ENCODE measurements at regions not wholly inside any gene's neighbourhood (a gene's known extent, or its start where the extent isn't known, plus 50 kb on each side); places are given as distances from the start of the nearest gene placed in this dataset.
"Not testable (repeated sequence)": the region's sequence is repeated elsewhere in the genome, so short reads cannot be mapped to it uniquely, and the experiment has no call there.

GRCh38 chr4:126465341-126465740 is 1150.6 kb downstream of the FAT4 start:
- Mint-ChIP-seq H3K4me3 (no peak overlapping the region), H3K4me1 (no peaks in the 10 kb centered on the region), H3K9me3 (peaks cover 3 to 6% of the 10 kb centered on the region in 2 donors), H3K27ac (no peak overlapping the region), H3K27me3 (no peaks in the 10 kb centered on the region), H3K36me3 (no peaks in the 10 kb centered on the region)
- ATAC-seq (replicated peaks) (no peak), DNase-seq (no peak)

GRCh38 chr4:126466848-126467247 is 1152.1 kb downstream of the FAT4 start:
- no peak for ATAC-seq (replicated peaks)
- Mint-ChIP-seq H3K4me3 (no peak overlapping the region), H3K9me3 (peaks cover 2 to 6% of the 10 kb centered on the region in 2 donors), H3K27me3 (no peaks in the 10 kb centered on the region), H3K4me1 (no peaks in the 10 kb centered on the region), H3K27ac (no peak overlapping the region), H3K36me3 (no peaks in the 10 kb centered on the region)
- DNase-seq = no peak

DNA sequence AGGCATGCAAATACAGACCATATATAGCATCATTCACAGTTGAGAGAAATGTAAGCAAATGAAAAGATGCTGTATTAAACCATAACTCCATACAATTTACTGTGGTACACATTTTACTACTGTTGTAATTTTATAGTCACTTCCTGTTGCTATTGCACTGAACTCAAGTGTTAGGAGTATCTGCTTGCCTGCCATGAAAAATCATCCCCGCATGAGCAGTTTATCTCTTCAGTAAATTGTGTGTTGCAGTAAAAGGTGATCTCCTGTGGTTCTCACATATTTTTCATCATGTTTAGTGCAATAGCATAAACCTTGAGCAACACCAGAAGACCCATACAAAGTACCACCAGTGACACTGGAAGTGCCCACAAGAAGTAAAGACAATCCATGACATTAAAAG is 1153.4 kb downstream of the FAT4 start:
- H3K27me3 Mint-ChIP-seq = no peaks in the 10 kb centered on the region
- no peak for ATAC-seq (replicated peaks)
- H3K36me3 Mint-ChIP-seq = no peaks in the 10 kb centered on the region
- no peaks in the 10 kb centered on the region for H3K4me1 Mint-ChIP-seq
- H3K27ac Mint-ChIP-seq = no peak overlapping the region
- H3K4me3 Mint-ChIP-seq = no peak overlapping the region
- no peak for DNase-seq
- H3K9me3 Mint-ChIP-seq = peaks cover 2 to 6% of the 10 kb centered on the region in 2 donors

DNA sequence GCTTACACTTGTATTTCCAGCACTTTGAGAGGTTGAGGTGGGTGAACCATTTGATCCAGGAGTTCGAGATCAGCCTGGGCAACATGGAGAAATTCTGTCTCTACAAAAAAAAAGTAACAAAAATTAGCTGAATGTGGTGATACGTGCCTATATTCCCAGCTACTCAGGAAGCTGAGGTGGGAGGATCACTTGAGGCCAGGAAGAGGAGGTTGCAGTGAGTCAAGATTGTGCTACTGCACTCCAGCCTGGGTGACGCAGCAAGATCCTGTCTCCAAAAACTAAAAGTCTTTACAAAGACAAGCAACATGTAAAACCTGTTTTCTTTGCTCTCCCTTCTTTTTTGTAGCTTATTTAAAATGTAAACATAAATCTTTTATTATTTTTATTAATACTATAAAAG is 1156.1 kb downstream of the FAT4 start:
- Mint-ChIP-seq H3K9me3 (peaks cover 4 to 6% of the 10 kb centered on the region in 2 donors), H3K36me3 (no peaks in the 10 kb centered on the region), H3K27me3 (no peaks in the 10 kb centered on the region), H3K27ac (no peak overlapping the region), H3K4me1 (no peaks in the 10 kb centered on the region), H3K4me3 (no peak overlapping the region)
- DNase-seq (no peak), ATAC-seq (replicated peaks) (no peak)

DNA sequence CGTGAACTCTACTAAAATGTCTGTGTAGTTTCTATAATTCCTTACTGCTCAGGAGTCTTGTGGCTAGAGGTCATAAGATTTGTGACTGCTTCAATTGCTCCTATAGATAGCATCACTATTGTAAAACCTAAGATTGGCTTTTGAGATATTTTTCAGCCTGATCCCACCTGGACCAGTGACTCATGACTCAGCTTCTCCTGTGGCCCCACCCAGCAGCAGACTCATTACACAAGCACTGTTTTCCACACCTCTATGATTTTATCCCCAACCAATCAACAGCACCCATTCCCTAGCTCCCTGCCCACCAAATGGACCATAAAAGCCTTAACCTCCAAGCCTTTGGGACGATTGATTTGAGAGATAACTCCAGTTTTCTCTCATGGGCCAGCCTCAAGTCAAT is 1157.0 kb upstream of the INTU start:
- DNase-seq (no peak), ATAC-seq (replicated peaks) (no peak)
- no peaks in the 10 kb centered on the region for H3K4me1 Mint-ChIP-seq
- H3K27ac Mint-ChIP-seq = no peak overlapping the region
- H3K27me3 Mint-ChIP-seq = no peaks in the 10 kb centered on the region
- no peaks in the 10 kb centered on the region for H3K36me3 Mint-ChIP-seq
- no peak overlapping the region for H3K4me3 Mint-ChIP-seq
- H3K9me3 Mint-ChIP-seq = peaks cover 0 to 8% of the 10 kb centered on the region in 2 donors

- Mint-ChIP-seq H3K4me3 (no peak overlapping the region), H3K9me3 (peaks cover 0 to 8% of the 10 kb centered on the region in 2 donors), H3K4me1 (no peaks in the 10 kb centered on the region), H3K27ac (no peak overlapping the region), H3K27me3 (no peaks in the 10 kb centered on the region), H3K36me3 (no peaks in the 10 kb centered on the region)
- ATAC-seq (replicated peaks) (no peak), DNase-seq (no peak)
These were observed 1153.0 kb upstream of the INTU start for GRCh38 chr4:126479709-126480108.

- H3K27ac Mint-ChIP-seq = no peak overlapping the region
- ATAC-seq (replicated peaks) = no peak
- DNase-seq = no peak
- no peaks in the 10 kb centered on the region for H3K36me3 Mint-ChIP-seq
- H3K4me3 Mint-ChIP-seq = no peak overlapping the region
- H3K27me3 Mint-ChIP-seq = no peaks in the 10 kb centered on the region
- H3K4me1 Mint-ChIP-seq = no peaks in the 10 kb centered on the region
- H3K9me3 Mint-ChIP-seq = peaks cover 0 to 6% of the 10 kb centered on the region in 2 donors
These were observed 1150.4 kb upstream of the INTU start for GRCh38 chr4:126482311-126482710.

- Mint-ChIP-seq H3K27ac (no peak overlapping the region), H3K4me3 (no peak overlapping the region), H3K4me1 (no peaks in the 10 kb centered on the region), H3K36me3 (no peaks in the 10 kb centered on the region), H3K27me3 (no peaks in the 10 kb centered on the region), H3K9me3 (peaks cover 0 to 3% of the 10 kb centered on the region in 2 donors)
- DNase-seq = no peak
- no peak for ATAC-seq (replicated peaks)
These were observed 1146.4 kb upstream of the INTU start for GRCh38 chr4:126486377-126486776.

DNA sequence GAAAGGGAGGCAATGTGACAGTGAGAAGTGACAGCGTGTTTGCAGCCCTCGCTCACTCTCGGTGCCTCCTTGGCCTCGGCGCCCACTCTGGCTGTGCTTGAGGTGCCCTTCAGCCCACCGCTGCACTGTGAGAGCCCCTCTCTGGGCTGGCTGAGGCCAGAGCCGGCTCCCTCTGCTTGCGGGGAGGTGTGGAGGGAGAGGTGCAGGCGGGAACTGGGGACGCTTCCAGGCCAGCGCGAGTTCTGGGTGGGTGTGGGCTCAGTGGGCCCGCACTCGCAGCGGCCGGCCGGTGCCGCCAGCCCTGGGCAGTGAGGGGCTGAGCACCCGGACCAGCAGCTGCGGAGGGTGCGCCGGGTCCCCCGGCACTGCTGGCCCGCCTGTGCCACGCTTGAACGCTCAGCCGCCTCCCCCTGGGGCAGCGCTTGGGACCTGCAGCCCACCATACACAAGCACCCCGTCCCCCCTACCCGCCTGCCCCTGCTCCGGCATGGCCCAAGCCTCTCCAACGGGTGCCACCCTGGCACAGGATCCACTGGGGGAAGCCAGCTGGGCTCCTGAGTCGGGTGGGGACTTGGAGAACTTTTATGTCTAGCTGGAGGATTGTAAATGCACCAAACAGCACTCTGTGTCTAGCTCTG is 1142.8 kb upstream of the INTU start:
- Mint-ChIP-seq H3K27ac (no peak overlapping the region), H3K9me3 (peaks cover 4 to 8% of the 10 kb centered on the region in 2 donors), H3K36me3 (no peaks in the 10 kb centered on the region), H3K4me3 (no peak overlapping the region), H3K27me3 (no peaks in the 10 kb centered on the region), H3K4me1 (no peaks in the 10 kb centered on the region)
- no peak for ATAC-seq (replicated peaks)
- no peak for DNase-seq

DNA sequence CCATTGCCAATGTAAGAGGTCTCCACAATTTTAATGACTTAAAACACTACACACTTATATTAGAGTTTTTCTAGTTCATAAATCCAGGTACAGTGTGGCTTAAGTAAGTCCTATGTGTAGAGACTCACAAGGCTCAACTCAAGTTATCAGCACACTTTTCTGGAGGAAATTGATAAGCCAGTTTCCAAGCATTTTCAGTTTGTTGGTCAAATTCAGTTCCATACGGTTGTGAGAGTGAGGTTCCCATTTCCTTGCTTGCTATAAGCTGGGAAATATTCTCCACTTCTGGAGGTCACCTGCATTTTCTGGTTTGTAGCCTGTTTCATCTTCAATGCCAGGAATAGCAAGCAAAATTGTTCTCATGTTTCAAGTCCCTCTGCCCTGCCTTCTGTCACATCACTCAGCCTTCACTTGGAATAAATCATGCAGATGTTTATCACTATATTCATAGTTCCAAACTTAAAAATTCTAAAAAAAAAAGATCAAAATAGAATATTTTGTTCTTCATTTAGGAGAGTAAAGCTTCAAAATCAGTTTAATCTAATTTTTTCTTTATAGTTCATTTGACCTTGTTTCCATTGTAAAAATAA is 1137.5 kb upstream of the INTU start:
- H3K4me3 Mint-ChIP-seq = no peak overlapping the region
- no peak for DNase-seq
- no peaks in the 10 kb centered on the region for H3K27me3 Mint-ChIP-seq
- ATAC-seq (replicated peaks) = no peak
- no peak overlapping the region for H3K27ac Mint-ChIP-seq
- no peaks in the 10 kb centered on the region for H3K36me3 Mint-ChIP-seq
- H3K9me3 Mint-ChIP-seq = peaks cover 4 to 12% of the 10 kb centered on the region in 2 donors
- no peaks in the 10 kb centered on the region for H3K4me1 Mint-ChIP-seq

DNA sequence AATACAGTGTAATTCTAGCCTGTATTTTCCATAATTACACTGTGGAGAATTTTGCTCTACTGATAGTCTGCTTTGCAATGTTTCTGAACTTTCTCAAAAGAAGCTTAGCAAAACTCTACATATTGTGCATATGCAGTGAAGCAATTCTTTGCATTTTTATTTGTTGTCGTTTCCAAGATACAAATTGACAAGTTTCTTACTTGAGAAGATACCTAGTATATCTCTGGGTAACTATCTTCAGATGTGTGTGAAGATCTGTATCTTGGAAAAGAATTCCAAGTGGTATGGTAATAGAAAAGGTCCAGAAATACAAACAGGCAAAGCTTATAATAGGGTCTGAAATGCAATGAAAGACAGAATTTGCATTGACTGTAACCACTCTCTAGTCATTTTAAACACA is 1119.8 kb upstream of the INTU start:
- H3K27ac Mint-ChIP-seq = no peak overlapping the region
- no peaks in the 10 kb centered on the region for H3K27me3 Mint-ChIP-seq
- no peaks in the 10 kb centered on the region for H3K9me3 Mint-ChIP-seq
- no peaks in the 10 kb centered on the region for H3K4me1 Mint-ChIP-seq
- ATAC-seq (replicated peaks) (no peak), DNase-seq (no peak)
- no peaks in the 10 kb centered on the region for H3K36me3 Mint-ChIP-seq
- no peak overlapping the region for H3K4me3 Mint-ChIP-seq

- no peak for DNase-seq
- Mint-ChIP-seq H3K4me1 (no peaks in the 10 kb centered on the region), H3K27ac (no peak overlapping the region), H3K4me3 (no peak overlapping the region), H3K27me3 (no peaks in the 10 kb centered on the region), H3K36me3 (no peaks in the 10 kb centered on the region), H3K9me3 (no peaks in the 10 kb centered on the region)
- no peak for ATAC-seq (replicated peaks)
These were observed 1119.2 kb upstream of the INTU start for GRCh38 chr4:126513596-126513995.

DNA sequence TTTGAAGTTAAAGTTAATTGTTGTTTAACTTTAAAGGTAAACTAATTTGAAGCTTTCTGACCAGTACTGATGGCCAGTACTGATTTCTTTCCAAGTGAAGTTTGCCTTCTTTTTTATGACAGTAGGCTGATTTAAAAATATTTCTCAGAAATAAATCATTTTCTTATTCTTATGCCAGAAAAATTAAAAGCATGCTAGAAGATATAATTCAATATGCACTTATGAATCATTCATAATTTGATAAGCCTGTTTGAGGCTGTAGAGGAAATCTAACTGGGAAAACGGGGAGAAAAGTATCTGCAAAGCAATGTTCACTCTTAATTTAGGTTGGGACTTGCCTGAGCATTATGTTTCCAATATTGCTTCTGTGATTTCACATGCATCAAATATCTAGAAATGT is 1112.0 kb upstream of the INTU start:
- ATAC-seq (replicated peaks) (no peak), DNase-seq (no peak)
- Mint-ChIP-seq H3K27ac (no peak overlapping the region), H3K4me3 (no peak overlapping the region), H3K36me3 (no peaks in the 10 kb centered on the region), H3K4me1 (no peaks in the 10 kb centered on the region), H3K27me3 (no peaks in the 10 kb centered on the region), H3K9me3 (peaks cover 5 to 7% of the 10 kb centered on the region in 2 donors)

- not testable (repeated sequence) for H3K4me1 Mint-ChIP-seq; DNase-seq; H3K27me3 Mint-ChIP-seq; H3K9me3 Mint-ChIP-seq; H3K27ac Mint-ChIP-seq; ATAC-seq (replicated peaks); H3K4me3 Mint-ChIP-seq; H3K36me3 Mint-ChIP-seq
These were observed 1107.4 kb upstream of the INTU start for GRCh38 chr4:126525400-126525799.

- no peaks in the 10 kb centered on the region for H3K27me3 Mint-ChIP-seq
- H3K4me1 Mint-ChIP-seq = no peaks in the 10 kb centered on the region
- H3K9me3 Mint-ChIP-seq = peaks cover 5 to 9% of the 10 kb centered on the region in 2 donors
- H3K27ac Mint-ChIP-seq = no peak overlapping the region
- ATAC-seq (replicated peaks) = no peak
- H3K4me3 Mint-ChIP-seq = no peak overlapping the region
- DNase-seq = no peak
- H3K36me3 Mint-ChIP-seq = no peaks in the 10 kb centered on the region
These were observed 1106.4 kb upstream of the INTU start for GRCh38 chr4:126526335-126526734.
